Esophagus squamous epithelium (tissue), 5 donors: ENCODE measurements at regions not wholly inside any gene's neighbourhood (a gene's known extent, or its start where the extent isn't known, plus 50 kb on each side); places are given as distances from the start of the nearest gene placed in this dataset.
"Not testable (repeated sequence)": the region's sequence is repeated elsewhere in the genome, so short reads cannot be mapped to it uniquely, and the experiment has no call there.

Source experiments
- DNase-seq: peaks from one replicate; lab custom pipeline; 2025; lab: John Stamatoyannopoulos, UW
- H3K27ac ChIP-seq, 4 donors: fragments of 200-600 bp; sonication (generic); one replicate each; pipeline ENCODE4 v1.5.1; 2016 to 2019; ENCODE audit warnings: mild to moderate bottlenecking in 1 of 4
- H3K27me3 ChIP-seq, 4 donors: fragments of 200-600 bp; sonication (generic); 1 replicate in 3 of 4; 2 replicates in 1 of 4; pipeline versions ENCODE4 v1.5.1 to v1.6.0; 2017 to 2021; ENCODE audit warnings: antibody characterized with exemption in 1 of 4
- H3K36me3 ChIP-seq, 3 donors: fragments of 200-600 bp; sonication (generic); one replicate each; pipeline ENCODE4 v1.5.1; 2016 to 2019
- H3K4me1 ChIP-seq, 3 donors: fragments of 200-600 bp; sonication (generic); one replicate each; pipeline ENCODE4 v1.5.1; 2017 to 2019
- H3K4me3 ChIP-seq, 4 donors: fragments of 200-600 bp; sonication (generic); 1 replicate in 3 of 4; 2 replicates in 1 of 4; pipeline ENCODE4 v1.5.1; 2016 to 2019; ENCODE audit warnings: mild to moderate bottlenecking in 2 of 4, moderate library complexity in 1 of 4
- H3K9me3 ChIP-seq, 3 donors: fragments of 200-600 bp; sonication (generic); one replicate each; pipeline ENCODE4 v1.5.1; 2016 to 2019
- POLR2A ChIP-seq, 4 donors: fragments of 450-650 bp; IDR thresholded peaks; one replicate each; pipeline ENCODE4 v1.6.1; 2017; ENCODE audit warnings: antibody characterized with exemption in 4 of 4, mild to moderate bottlenecking in 4 of 4, moderate library complexity in 3 of 4
- WGBS, 2 donors: methylation state at CpG; one replicate each; pipeline ENCODE4 v1.1.5; 2018; 5-methylcytosine and 5-hydroxymethylcytosine counted together
- intact Hi-C: fragments of 100-400 bp; cut with DNase I; formaldehyde crosslinking; loops from one replicate; pipeline ENCODE4 v1.15.0; 2022
- TF ChIP-seq, protein P1 (sequence below), 6 experiments: fragments of 450-650 bp in 4 of 6; fragments of 200-600 bp in 2 of 6; sonication (generic) in 2 of 6; IDR thresholded peaks; one replicate each; pipeline ENCODE4 v1.5.1; 2016 to 2019; ENCODE audit warnings: antibody characterized with exemption in 6 of 6, mild to moderate bottlenecking in 4 of 6, moderate library complexity in 4 of 6
- donor health status: DM: yes; HTN: yes; CAD: no.

DNA sequence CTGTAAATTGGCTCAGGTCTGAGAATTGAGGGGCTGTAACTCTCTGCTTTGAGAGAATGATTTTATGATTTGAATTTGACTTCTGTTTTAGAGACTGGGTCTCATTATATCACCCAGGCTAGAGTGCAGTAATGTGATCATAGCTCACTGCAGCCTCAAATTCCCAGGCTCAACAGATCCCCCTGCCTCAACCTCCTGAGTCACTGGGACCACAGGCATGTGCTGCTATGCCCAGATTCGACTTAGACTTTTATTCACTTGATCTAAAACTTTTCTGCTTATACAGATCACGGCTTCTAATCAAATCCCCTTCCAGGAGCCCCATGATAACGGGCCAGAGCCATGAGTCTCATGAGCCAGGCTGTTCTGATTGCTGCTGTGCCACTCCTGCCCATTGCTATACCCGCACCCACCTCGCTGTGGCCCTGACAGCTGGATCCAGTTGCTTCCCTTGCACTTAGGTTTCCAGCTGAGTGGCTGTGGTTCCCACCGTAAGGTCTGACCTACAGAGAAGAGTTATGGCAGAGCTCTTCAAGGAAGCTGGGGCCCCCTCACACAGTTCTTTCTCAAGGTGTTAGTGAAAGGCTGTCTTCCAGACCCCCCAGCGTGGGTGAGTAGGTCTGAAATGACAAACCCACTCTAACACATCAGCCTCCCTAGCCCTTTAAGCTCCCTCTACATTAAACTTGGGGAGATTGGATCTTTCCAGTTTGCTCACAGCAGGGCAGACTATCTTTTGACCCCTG is 251.2 kb upstream of the SGCG start:
- WGBS, 2 donors: 83 to 91% methylated on average over 5 of the region's 7 CpGs
- intact Hi-C loops: loop anchor here (10.0 kb wide), 1 partner anchor 1425 kb away; no protein-coding TSS in a partner anchor
- TF ChIP-seq, protein P1, sequence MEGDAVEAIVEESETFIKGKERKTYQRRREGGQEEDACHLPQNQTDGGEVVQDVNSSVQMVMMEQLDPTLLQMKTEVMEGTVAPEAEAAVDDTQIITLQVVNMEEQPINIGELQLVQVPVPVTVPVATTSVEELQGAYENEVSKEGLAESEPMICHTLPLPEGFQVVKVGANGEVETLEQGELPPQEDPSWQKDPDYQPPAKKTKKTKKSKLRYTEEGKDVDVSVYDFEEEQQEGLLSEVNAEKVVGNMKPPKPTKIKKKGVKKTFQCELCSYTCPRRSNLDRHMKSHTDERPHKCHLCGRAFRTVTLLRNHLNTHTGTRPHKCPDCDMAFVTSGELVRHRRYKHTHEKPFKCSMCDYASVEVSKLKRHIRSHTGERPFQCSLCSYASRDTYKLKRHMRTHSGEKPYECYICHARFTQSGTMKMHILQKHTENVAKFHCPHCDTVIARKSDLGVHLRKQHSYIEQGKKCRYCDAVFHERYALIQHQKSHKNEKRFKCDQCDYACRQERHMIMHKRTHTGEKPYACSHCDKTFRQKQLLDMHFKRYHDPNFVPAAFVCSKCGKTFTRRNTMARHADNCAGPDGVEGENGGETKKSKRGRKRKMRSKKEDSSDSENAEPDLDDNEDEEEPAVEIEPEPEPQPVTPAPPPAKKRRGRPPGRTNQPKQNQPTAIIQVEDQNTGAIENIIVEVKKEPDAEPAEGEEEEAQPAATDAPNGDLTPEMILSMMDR (IDR thresholded peaks at IDR 0.05): no peak
- no peak for TF ChIP-seq POLR2A (IDR thresholded peaks at IDR 0.05)

DNA sequence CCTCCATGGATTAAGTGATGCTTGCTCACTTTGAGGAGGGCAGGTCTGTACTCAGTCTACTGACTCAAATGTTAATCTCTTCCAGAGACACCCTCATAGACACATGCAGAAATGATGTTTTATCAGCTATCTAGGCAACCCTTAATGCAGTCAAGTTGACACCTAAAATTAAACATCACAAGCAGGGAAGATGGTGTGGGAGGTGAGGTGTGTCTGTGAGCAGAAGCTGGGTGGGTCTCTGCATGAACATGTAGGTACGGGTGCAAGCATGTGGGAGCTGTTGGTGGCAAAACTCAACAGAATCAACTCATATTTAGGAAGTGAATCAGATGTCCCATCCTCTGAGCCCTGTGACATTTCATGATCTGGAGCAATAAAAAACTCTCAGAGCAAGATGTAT is 249.2 kb upstream of the SGCG start:
- H3K4me3 ChIP-seq: no peak overlapping the region
- no peaks in the 10 kb centered on the region for H3K36me3 ChIP-seq
- WGBS, 2 donors: 43 to 50% methylated on average over 1 of the region's 1 CpG
- H3K9me3 ChIP-seq: no peaks in the 10 kb centered on the region
- DNase-seq: no peak
- H3K27me3 ChIP-seq: peaks cover 0 to 5% (median 0%) of the 10 kb centered on the region in 4 donors
- H3K27ac ChIP-seq: no peak overlapping the region
- TF ChIP-seq POLR2A (IDR thresholded peaks at IDR 0.05): no peak
- TF ChIP-seq, protein P1 (IDR thresholded peaks at IDR 0.05): no peak
- H3K4me1 ChIP-seq: peaks cover 0 to 12% (median 3%) of the 10 kb centered on the region in 3 donors
- intact Hi-C loops: loop anchor here (10.0 kb wide), 1 partner anchor 1423 kb away; no protein-coding TSS in a partner anchor

More for the DNA sequence above, 251.2 kb upstream of the SGCG start:
- Histone ChIP-seq H3K4me1 (peaks cover 0 to 20% (median 4%) of the 10 kb centered on the region in 3 donors), H3K36me3 (no peaks in the 10 kb centered on the region), H3K4me3 (no peak overlapping the region), H3K9me3 (no peaks in the 10 kb centered on the region), H3K27ac (no peak overlapping the region), H3K27me3 (peaks cover 0 to 7% (median 0%) of the 10 kb centered on the region in 4 donors)
- DNase-seq: no peak

DNA sequence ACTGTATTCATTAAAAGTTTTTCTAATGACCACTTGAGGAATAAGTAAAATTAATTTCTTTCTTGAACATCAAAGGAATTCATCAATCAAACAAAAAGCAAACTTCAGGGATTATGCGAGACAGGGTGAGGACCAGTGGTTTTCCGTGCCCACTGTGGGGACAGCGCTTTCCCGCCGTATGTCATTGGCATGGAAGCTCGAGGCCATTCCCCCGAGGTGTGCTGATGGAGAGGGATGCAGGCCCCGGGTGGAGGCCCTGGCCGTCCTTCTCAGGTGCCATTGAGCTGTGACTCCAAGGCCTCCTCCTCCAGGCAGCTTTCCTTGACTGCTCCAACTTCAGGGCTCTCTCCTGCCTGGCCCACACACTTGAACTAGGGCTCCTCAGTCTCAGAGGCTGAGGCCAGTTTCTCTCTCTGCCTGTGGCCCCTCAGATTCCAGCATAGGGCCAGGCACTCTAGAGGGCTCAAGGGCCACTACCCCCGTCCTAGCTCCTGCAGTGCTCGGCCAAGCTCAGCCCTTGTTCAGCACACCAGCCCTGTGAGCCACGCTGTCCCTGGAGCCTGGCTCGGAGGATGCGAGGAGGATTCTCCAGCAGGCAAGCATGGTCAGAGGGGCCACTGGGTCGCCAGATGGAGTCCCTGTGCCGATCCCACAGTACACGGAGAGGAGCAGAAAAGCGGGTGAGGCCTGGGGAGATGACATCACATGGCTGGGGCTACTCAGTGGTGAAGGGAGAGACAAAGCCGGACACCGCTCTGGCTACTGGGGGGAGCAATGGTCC is 248.0 kb upstream of the SGCG start:
- not testable (repeated sequence) for H3K27me3 ChIP-seq, H3K4me3 ChIP-seq, H3K9me3 ChIP-seq, DNase-seq, H3K36me3 ChIP-seq, H3K27ac ChIP-seq, H3K4me1 ChIP-seq
- WGBS, 2 donors: 78 to 82% methylated on average over 10 to 11 of the region's 20 CpGs
- intact Hi-C loops: loop anchor here (10.0 kb wide), 1 partner anchor 1422 kb away; no protein-coding TSS in a partner anchor

DNA sequence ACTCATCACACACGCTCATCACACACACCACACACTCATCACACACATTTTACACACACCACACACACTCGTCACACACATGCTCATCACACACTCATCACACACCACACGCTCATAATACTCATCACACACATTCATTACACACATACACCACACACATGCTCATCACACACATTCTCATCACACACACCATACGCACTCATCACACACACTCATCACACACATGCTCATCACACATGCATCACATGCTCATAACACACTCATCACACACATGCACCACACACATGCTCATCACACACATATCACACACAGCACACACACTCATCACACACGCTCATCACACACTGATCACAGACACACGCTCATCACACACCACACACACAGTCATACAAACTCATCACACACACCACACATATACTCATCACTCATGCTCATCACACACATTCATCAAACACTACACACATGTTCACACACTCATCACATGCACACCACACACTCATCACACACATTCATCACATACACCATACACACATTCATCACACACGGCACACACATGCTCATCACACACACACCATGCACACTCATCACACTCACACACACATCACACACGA is 247.1 kb upstream of the SGCG start:
- WGBS, 2 donors: 74 to 85% methylated on average over 8 of the region's 8 CpGs

DNA sequence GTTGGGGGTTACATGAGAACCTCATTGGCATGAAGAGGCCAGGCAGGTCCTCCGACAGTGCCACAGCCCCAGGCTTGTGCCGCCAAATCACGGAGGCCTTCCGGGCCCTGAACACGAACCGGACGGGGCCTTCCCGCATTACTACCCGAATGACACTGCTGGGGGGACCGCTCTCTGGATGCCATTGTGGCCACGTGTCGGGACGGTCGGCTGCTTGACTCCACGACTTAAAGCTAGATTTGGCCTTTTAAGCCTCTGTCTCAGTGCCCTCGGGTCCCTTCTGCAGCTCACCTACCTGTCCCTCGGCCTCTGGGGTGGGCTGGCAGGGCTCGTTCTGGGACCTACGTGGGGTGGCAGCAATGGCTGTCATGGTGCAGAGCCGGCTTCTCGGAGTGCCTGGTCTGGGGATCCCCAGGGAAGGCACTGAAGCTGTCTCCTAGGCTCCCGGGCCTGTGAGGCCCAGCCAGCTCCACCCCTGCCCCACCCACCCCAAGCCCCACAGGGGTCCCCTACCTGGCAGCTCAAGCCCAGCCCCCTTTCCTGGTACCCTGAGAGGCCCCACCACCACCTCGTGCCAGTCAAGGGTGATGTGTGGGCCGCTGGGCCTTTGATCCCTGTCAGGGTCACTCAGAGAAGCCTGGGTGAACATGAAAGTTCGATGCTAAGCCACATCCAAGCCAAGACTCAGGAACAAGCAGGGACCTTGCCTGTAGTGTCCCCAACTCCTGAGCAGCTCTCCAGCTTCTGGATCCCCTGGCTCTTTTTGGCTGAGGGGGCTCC is 245.8 kb upstream of the SGCG start:
- no peaks in the 10 kb centered on the region for H3K36me3 ChIP-seq
- DNase-seq: no peak
- no peak overlapping the region for H3K4me3 ChIP-seq
- intact Hi-C loops: loop anchor here (10.0 kb wide), 1 partner anchor 1420 kb away; no protein-coding TSS in a partner anchor
- H3K27ac ChIP-seq: no peak overlapping the region
- no peaks in the 10 kb centered on the region for H3K4me1 ChIP-seq
- H3K27me3 ChIP-seq: no peaks in the 10 kb centered on the region
- H3K9me3 ChIP-seq: no peaks in the 10 kb centered on the region
- 95% methylated on average over 8 of the region's 25 CpGs; no CpG with 5 or more reads in 1 of the 2 donors for WGBS, 2 donors
- TF ChIP-seq POLR2A (IDR thresholded peaks at IDR 0.05): no peak

More for the DNA sequence above, 247.1 kb upstream of the SGCG start:
- Histone ChIP-seq H3K27me3 (no peaks in the 10 kb centered on the region), H3K27ac (no peak overlapping the region), H3K4me3 (no peak overlapping the region), H3K4me1 (no peaks in the 10 kb centered on the region), H3K36me3 (no peaks in the 10 kb centered on the region), H3K9me3 (no peaks in the 10 kb centered on the region)
- DNase-seq: no peak
- no peak for TF ChIP-seq POLR2A (IDR thresholded peaks at IDR 0.05)
- intact Hi-C loops: loop anchor here (10.0 kb wide), 1 partner anchor 1421 kb away; no protein-coding TSS in a partner anchor

DNA sequence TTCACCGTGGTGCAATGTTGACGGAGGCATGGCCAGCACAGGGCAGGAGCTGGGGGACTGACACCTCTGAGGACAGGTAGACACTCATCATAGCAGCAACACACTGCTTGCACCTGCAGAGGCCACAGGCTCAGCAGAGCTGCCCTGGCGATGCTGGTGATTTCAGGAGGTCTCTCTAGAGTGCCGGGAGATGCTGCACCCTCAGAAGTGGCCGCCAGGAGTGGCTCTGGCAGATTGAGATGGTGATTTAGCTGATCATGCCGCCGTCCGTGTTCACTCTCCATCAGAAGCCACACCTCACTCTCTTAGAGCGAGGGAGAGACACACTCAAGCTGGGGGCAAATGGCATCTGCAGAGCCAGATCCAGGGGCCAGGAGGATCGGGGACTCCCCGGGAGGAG is 244.6 kb upstream of the SGCG start:
- no peak for DNase-seq
- intact Hi-C loops: loop anchor here (10.0 kb wide), 1 partner anchor 1419 kb away; no protein-coding TSS in a partner anchor
- WGBS, 2 donors: 70 to 90% methylated on average over 2 to 8 of the region's 11 CpGs

More for the DNA sequence above, 244.6 kb upstream of the SGCG start:
- Histone ChIP-seq H3K27me3 (peaks cover 0 to 5% (median 0%) of the 10 kb centered on the region in 4 donors), H3K4me3 (no peak overlapping the region), H3K36me3 (no peaks in the 10 kb centered on the region), H3K4me1 (no peaks in the 10 kb centered on the region), H3K27ac (no peak overlapping the region), H3K9me3 (no peaks in the 10 kb centered on the region)
- no peak for TF ChIP-seq POLR2A (IDR thresholded peaks at IDR 0.05)
- TF ChIP-seq, protein P1 (IDR thresholded peaks at IDR 0.05): no peak
